ENCODE measurements at regions not wholly inside any gene's neighbourhood (a gene's known extent, or its start where the extent isn't known, plus 50 kb on each side); places are given as distances from the start of the nearest gene placed in this dataset.
"Not testable (repeated sequence)": the region's sequence is repeated elsewhere in the genome, so short reads cannot be mapped to it uniquely, and the experiment has no call there.

DNA sequence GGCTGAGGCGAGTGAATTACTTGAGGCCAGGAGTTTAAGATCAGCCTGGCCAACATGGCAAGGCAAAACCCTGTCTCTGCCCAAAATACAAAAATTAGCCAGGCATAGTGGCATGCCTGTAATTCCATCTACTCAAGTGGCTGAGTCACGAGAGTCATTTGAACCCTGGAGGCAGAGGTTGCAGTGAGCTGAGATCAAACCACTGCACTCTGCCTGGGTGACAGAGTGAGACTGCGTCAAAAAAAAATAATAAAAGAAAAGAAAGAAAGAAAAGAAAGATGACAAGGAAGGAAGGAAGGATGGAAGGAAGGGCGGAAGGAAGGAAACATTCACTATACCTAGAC lies 159.6 kb upstream of the CNOT2 start:
- Histone ChIP-seq H3K18ac (ENCODE audit: low read depth in 1 of 2, low read length in 2 of 2) (no peak overlapping the region), H3K4me2 (ENCODE audit: low read length, poor library complexity, severe bottlenecking) (no peak overlapping the region), H3K4ac (ENCODE audit: low read depth in 1 of 2, low read length in 2 of 2) (no peak overlapping the region), H3K79me1 (replicated peaks; ENCODE audit: low read length, poor library complexity, severe bottlenecking) (no peaks in the 10 kb centered on the region), H2BK15ac (ENCODE audit: low read depth, poor library complexity, severe bottlenecking) (no peak overlapping the region), H4K8ac (ENCODE audit: low read length) (no peak overlapping the region), H2BK120ac (ENCODE audit: low read depth, low read length) (no peak overlapping the region), H3K36me3 (ENCODE audit: control insufficient read depth in 1 of 2, insufficient read depth in 2 of 2, low read depth in 1 of 2, low read length in 2 of 2) (no peaks in the 10 kb centered on the region), H3K14ac (ENCODE audit: low read length in 2 of 2) (no peak overlapping the region), H3K27ac (ENCODE audit: low read length, poor library complexity, severe bottlenecking) (no peak overlapping the region), H2AK5ac (ENCODE audit: low read length, severe bottlenecking) (no peak overlapping the region), H2AFZ (ENCODE audit: low read depth, low read length) (no peak overlapping the region), H3K9ac (ENCODE audit: low read length) (no peak overlapping the region), H4K91ac (ENCODE audit: low read length) (no peak overlapping the region), H3K27me3 (ENCODE audit: control insufficient read depth in 1 of 2, insufficient read depth in 1 of 2, low read length in 2 of 2) (no peaks in the 10 kb centered on the region), H3K4me3 (ENCODE audit: insufficient read depth in 1 of 2, low read depth in 1 of 2, low read length in 2 of 2) (no peak overlapping the region), H3K4me1 (ENCODE audit: control insufficient read depth, insufficient read depth, low read depth, low read length) (no peaks in the 10 kb centered on the region), H2BK12ac (ENCODE audit: low read length in 2 of 2) (no peak overlapping the region), H3K9me3 (ENCODE audit: control insufficient read depth, low read length) (no peaks in the 10 kb centered on the region), H3K23ac (ENCODE audit: low read length in 2 of 2) (no peak overlapping the region), H2BK5ac (ENCODE audit: low read depth, low read length, poor library complexity, severe bottlenecking) (no peak overlapping the region)
- no peak for DNase-seq
- WGBS = 98% methylated on average over 2 of the region's 4 CpGs

DNA sequence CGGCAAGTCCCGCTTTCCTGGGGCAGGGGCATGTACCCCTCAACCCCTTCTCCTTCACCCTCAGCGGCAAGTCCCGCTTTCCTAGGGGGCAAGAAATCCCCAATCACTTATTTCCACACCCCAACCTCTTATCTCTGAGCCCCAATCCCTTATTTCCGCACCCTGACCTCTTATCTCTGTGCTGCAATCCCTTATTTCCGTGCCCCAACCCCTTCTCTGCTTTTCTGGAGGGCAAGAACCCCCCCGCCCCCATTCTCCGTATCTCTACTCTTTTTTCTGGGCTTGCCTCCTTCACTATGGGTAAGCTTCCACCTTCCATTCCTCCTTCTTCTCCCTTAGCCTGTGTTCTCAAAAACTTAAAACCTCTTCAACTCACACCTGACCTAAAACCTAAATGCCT lies 156.9 kb upstream of the CNOT2 start:
- not testable (repeated sequence) for H3K36me3 ChIP-seq (ENCODE audit: control insufficient read depth in 1 of 2, insufficient read depth in 2 of 2, low read depth in 1 of 2, low read length in 2 of 2); H3K4me2 ChIP-seq (ENCODE audit: low read length, poor library complexity, severe bottlenecking); H3K79me1 ChIP-seq (replicated peaks; ENCODE audit: low read length, poor library complexity, severe bottlenecking); DNase-seq; H3K27ac ChIP-seq (ENCODE audit: low read length, poor library complexity, severe bottlenecking); H2BK12ac ChIP-seq (ENCODE audit: low read length in 2 of 2); H4K8ac ChIP-seq (ENCODE audit: low read length); H2BK15ac ChIP-seq (ENCODE audit: low read depth, poor library complexity, severe bottlenecking); H3K9ac ChIP-seq (ENCODE audit: low read length); H3K23ac ChIP-seq (ENCODE audit: low read length in 2 of 2); H3K18ac ChIP-seq (ENCODE audit: low read depth in 1 of 2, low read length in 2 of 2); H3K4me3 ChIP-seq (ENCODE audit: insufficient read depth in 1 of 2, low read depth in 1 of 2, low read length in 2 of 2); H2AFZ ChIP-seq (ENCODE audit: low read depth, low read length); H4K91ac ChIP-seq (ENCODE audit: low read length); H2BK120ac ChIP-seq (ENCODE audit: low read depth, low read length); H3K4me1 ChIP-seq (ENCODE audit: control insufficient read depth, insufficient read depth, low read depth, low read length); H3K9me3 ChIP-seq (ENCODE audit: control insufficient read depth, low read length); H2BK5ac ChIP-seq (ENCODE audit: low read depth, low read length, poor library complexity, severe bottlenecking); H2AK5ac ChIP-seq (ENCODE audit: low read length, severe bottlenecking); H3K14ac ChIP-seq (ENCODE audit: low read length in 2 of 2); H3K4ac ChIP-seq (ENCODE audit: low read depth in 1 of 2, low read length in 2 of 2); H3K27me3 ChIP-seq (ENCODE audit: control insufficient read depth in 1 of 2, insufficient read depth in 1 of 2, low read length in 2 of 2)
- 93% methylated on average over 8 of the region's 8 CpGs for WGBS

DNA sequence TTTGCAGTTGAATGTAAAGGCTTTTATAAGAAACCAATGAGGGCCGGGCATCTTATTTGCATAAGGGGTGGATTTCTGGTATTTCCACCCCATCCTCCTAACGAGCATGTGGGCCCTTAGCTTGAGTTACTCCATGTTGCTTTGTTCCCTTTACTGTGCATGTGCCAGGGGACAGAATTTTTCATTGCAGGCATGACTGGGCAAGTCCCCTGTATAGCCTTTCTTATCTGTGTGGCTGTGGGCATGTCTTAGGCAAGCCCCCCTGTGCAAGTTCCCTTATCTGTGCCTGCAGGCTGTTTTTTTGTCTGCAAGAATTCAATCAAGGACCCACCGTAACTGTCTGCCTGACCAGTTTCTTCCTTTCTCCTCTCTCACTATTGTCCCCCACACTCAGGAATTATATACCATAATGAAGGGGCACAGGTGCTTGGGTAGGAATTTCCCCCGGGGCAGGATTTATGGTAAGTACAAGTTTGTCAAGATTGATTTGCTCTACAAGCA lies 152.2 kb upstream of the CNOT2 start:
- H3K9me3 ChIP-seq (ENCODE audit: control insufficient read depth, low read length) = no peaks in the 10 kb centered on the region
- H2AFZ ChIP-seq (ENCODE audit: low read depth, low read length) = no peak overlapping the region
- H4K91ac ChIP-seq (ENCODE audit: low read length) = no peak overlapping the region
- no peak overlapping the region for H4K8ac ChIP-seq (ENCODE audit: low read length)
- no peak overlapping the region for H3K9ac ChIP-seq (ENCODE audit: low read length)
- H3K4me3 ChIP-seq (ENCODE audit: insufficient read depth in 1 of 2, low read depth in 1 of 2, low read length in 2 of 2) = no peak overlapping the region
- no peak overlapping the region for H2BK15ac ChIP-seq (ENCODE audit: low read depth, poor library complexity, severe bottlenecking)
- no peaks in the 10 kb centered on the region for H3K4me1 ChIP-seq (ENCODE audit: control insufficient read depth, insufficient read depth, low read depth, low read length)
- 82% methylated on average over 2 of the region's 4 CpGs for WGBS
- H3K14ac ChIP-seq (ENCODE audit: low read length in 2 of 2) = no peak overlapping the region
- H3K4me2 ChIP-seq (ENCODE audit: low read length, poor library complexity, severe bottlenecking) = no peak overlapping the region
- no peaks in the 10 kb centered on the region for H3K27me3 ChIP-seq (ENCODE audit: control insufficient read depth in 1 of 2, insufficient read depth in 1 of 2, low read length in 2 of 2)
- H3K79me1 ChIP-seq (replicated peaks; ENCODE audit: low read length, poor library complexity, severe bottlenecking) = no peaks in the 10 kb centered on the region
- no peak overlapping the region for H2BK5ac ChIP-seq (ENCODE audit: low read depth, low read length, poor library complexity, severe bottlenecking)
- no peak overlapping the region for H2BK120ac ChIP-seq (ENCODE audit: low read depth, low read length)
- no peak overlapping the region for H3K23ac ChIP-seq (ENCODE audit: low read length in 2 of 2)
- no peak overlapping the region for H3K18ac ChIP-seq (ENCODE audit: low read depth in 1 of 2, low read length in 2 of 2)
- no peak overlapping the region for H2BK12ac ChIP-seq (ENCODE audit: low read length in 2 of 2)
- no peak overlapping the region for H3K4ac ChIP-seq (ENCODE audit: low read depth in 1 of 2, low read length in 2 of 2)
- H3K36me3 ChIP-seq (ENCODE audit: control insufficient read depth in 1 of 2, insufficient read depth in 2 of 2, low read depth in 1 of 2, low read length in 2 of 2) = no peaks in the 10 kb centered on the region
- no peak overlapping the region for H2AK5ac ChIP-seq (ENCODE audit: low read length, severe bottlenecking)
- H3K27ac ChIP-seq (ENCODE audit: low read length, poor library complexity, severe bottlenecking) = no peak overlapping the region
- DNase-seq = no peak

DNA sequence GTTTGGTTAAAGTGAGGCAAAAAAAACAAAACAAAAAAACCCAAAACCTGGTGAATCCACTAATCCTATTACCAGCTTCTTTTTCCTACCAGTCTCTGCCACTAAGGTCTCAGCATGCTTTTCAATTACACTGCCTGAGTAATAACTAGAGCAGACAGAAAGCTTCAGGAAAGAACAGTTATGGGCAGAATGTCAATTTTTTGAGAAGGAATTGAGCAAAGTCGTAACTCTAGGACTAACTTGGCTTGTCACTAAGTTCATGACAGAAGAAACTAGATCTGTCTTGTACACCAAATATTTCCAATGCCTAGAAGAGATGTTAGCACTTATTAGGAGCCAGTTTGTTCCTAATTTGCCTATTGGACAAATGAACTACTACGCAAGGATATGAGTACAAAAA lies 148.8 kb upstream of the CNOT2 start:
- Histone ChIP-seq H3K4me3 (ENCODE audit: insufficient read depth in 1 of 2, low read depth in 1 of 2, low read length in 2 of 2) (no peak overlapping the region), H3K79me1 (replicated peaks; ENCODE audit: low read length, poor library complexity, severe bottlenecking) (no peaks in the 10 kb centered on the region), H3K4ac (ENCODE audit: low read depth in 1 of 2, low read length in 2 of 2) (no peak overlapping the region), H2BK12ac (ENCODE audit: low read length in 2 of 2) (no peak overlapping the region), H4K8ac (ENCODE audit: low read length) (no peak overlapping the region), H4K91ac (ENCODE audit: low read length) (no peak overlapping the region), H2AFZ (ENCODE audit: low read depth, low read length) (no peak overlapping the region), H3K36me3 (ENCODE audit: control insufficient read depth in 1 of 2, insufficient read depth in 2 of 2, low read depth in 1 of 2, low read length in 2 of 2) (no peaks in the 10 kb centered on the region), H2AK5ac (ENCODE audit: low read length, severe bottlenecking) (no peak overlapping the region), H3K27ac (ENCODE audit: low read length, poor library complexity, severe bottlenecking) (no peak overlapping the region), H2BK15ac (ENCODE audit: low read depth, poor library complexity, severe bottlenecking) (no peak overlapping the region), H2BK5ac (ENCODE audit: low read depth, low read length, poor library complexity, severe bottlenecking) (no peak overlapping the region), H3K4me2 (ENCODE audit: low read length, poor library complexity, severe bottlenecking) (no peak overlapping the region), H2BK120ac (ENCODE audit: low read depth, low read length) (no peak overlapping the region), H3K23ac (ENCODE audit: low read length in 2 of 2) (no peak overlapping the region), H3K18ac (ENCODE audit: low read depth in 1 of 2, low read length in 2 of 2) (no peak overlapping the region), H3K27me3 (ENCODE audit: control insufficient read depth in 1 of 2, insufficient read depth in 1 of 2, low read length in 2 of 2) (no peaks in the 10 kb centered on the region), H3K9me3 (ENCODE audit: control insufficient read depth, low read length) (no peaks in the 10 kb centered on the region), H3K4me1 (ENCODE audit: control insufficient read depth, insufficient read depth, low read depth, low read length) (no peaks in the 10 kb centered on the region), H3K9ac (ENCODE audit: low read length) (no peak overlapping the region), H3K14ac (ENCODE audit: low read length in 2 of 2) (no peak overlapping the region)
- 88% methylated on average over 2 of the region's 2 CpGs for WGBS
- DNase-seq = no peak

Data from mesenchymal stem cell (in vitro differentiated cells and primary cell).